ENCODE measurements at regions not wholly inside any gene's neighbourhood (a gene's known extent, or its start where the extent isn't known, plus 50 kb on each side); places are given as distances from the start of the nearest gene placed in this dataset.

DNA sequence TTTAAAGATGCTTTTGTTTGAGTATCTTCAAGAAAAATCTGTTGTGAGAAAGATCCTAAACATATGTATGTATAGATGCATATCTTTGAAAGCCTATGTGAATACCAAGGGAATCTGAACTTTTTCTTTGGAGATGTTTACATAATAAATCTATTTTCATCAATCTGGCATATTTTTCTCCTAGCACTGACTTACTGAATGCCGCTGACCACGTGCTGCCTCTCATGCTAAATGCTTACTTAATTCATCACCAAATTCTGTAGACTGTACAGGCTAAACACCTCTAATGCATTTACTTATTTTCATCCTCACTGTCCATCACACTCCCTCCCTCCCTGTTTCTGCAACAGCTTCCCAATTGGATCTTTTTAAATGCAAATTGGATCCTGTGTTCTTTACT lies 566.2 kb upstream of the WWC1 start:
- intact Hi-C loops (cut with micrococcal nuclease; ENCODE audit: unreplicated experiment): no loop called here
- Histone ChIP-seq H4K20me1 (ENCODE audit: control insufficient read depth, insufficient read depth) (no peaks in the 10 kb centered on the region), H3K4me3 (no peak overlapping the region), H3K9ac (ENCODE audit: control insufficient read depth, insufficient read depth, low read length) (no peak overlapping the region), H3K79me2 (ENCODE audit: control insufficient read depth, insufficient read depth, low read length) (no peaks in the 10 kb centered on the region), H3K36me3 (ENCODE audit: control insufficient read depth in 2 of 2, insufficient read depth in 2 of 2, low read length in 1 of 2) (no peaks in the 10 kb centered on the region), H3K4me1 (ENCODE audit: control insufficient read depth, insufficient read depth, low read length) (no peaks in the 10 kb centered on the region), H3K27me3 (replicated peaks in 1 of 2; ENCODE audit: control insufficient read depth in 2 of 2, insufficient read depth in 2 of 2, low read length in 1 of 2) (peaks cover 0 to 3% of the 10 kb centered on the region in 2 experiments; a peak in 2 of 4 replicates), H3K9me3 (replicated peaks; ENCODE audit: control insufficient read depth, insufficient read depth, low read length) (no peaks in the 10 kb centered on the region), H3K27ac (ENCODE audit: control insufficient read depth, insufficient read depth) (no peak overlapping the region), H2AFZ (ENCODE audit: control insufficient read depth, low read depth, low read length) (no peak overlapping the region), H3K4me2 (ENCODE audit: control insufficient read depth, insufficient read depth) (no peak overlapping the region)
- no peak for ATAC-seq
- in situ Hi-C loops (cut with MboI): no loop called here
- WGBS (ENCODE audit: insufficient coverage, insufficient replicate concordance, low lambda C conversion rate, missing lambda C conversion rate): 19% methylated on average over 2 of the region's 2 CpGs
- SMC1A ChIA-PET (ENCODE audit: uncharacterized antibody, unreplicated experiment): interaction anchor here (0.7 to 1.0 kb wide), 2 partner anchors 13 to 495 kb away, joined by 3 read pairs; no protein-coding TSS in a partner anchor
- no peak for DNase-seq (ENCODE audit: low read depth, low spot score)
- BruUV-seq (replicated peaks): no TSS peak
- POLR2A ChIA-PET: no interaction called here
- TF ChIP-seq SMARCA5 (IDR thresholded peaks at IDR 0.05) (no peak), BMI1 (IDR thresholded peaks at IDR 0.05; ENCODE audit: borderline replicate concordance) (no peak), TCF7 (IDR thresholded peaks at IDR 0.05; ENCODE audit: borderline replicate concordance) (no peak), FOXK2 (IDR thresholded peaks at IDR 0.05) (no peak), POLR2AphosphoS2 (IDR thresholded peaks at IDR 0.05; ENCODE audit: low read depth, low read length) (no peak), CREM (IDR thresholded peaks at IDR 0.05; ENCODE audit: low read depth) (no peak), CBFB (IDR thresholded peaks at IDR 0.05; ENCODE audit: low read depth) (no peak), CHD2 (IDR thresholded peaks at IDR 0.05; ENCODE audit: borderline replicate concordance, low read depth, low read length) (no peak), KLF5 (IDR thresholded peaks at IDR 0.05; ENCODE audit: partially characterized antibody) (no peak), SP1 (IDR thresholded peaks at IDR 0.05; ENCODE audit: low read depth, low read length) (no peak), ESRRA (IDR thresholded peaks at IDR 0.05; ENCODE audit: low read length) (no peak), RUNX3 (IDR thresholded peaks at IDR 0.05; ENCODE audit: low read length) (no peak)
- TF ChIP-seq, protein P1, sequence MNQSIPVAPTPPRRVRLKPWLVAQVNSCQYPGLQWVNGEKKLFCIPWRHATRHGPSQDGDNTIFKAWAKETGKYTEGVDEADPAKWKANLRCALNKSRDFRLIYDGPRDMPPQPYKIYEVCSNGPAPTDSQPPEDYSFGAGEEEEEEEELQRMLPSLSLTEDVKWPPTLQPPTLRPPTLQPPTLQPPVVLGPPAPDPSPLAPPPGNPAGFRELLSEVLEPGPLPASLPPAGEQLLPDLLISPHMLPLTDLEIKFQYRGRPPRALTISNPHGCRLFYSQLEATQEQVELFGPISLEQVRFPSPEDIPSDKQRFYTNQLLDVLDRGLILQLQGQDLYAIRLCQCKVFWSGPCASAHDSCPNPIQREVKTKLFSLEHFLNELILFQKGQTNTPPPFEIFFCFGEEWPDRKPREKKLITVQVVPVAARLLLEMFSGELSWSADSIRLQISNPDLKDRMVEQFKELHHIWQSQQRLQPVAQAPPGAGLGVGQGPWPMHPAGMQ (IDR thresholded peaks at IDR 0.05; ENCODE audit: borderline replicate concordance): no peak
- TF ChIP-seq, protein P2, sequence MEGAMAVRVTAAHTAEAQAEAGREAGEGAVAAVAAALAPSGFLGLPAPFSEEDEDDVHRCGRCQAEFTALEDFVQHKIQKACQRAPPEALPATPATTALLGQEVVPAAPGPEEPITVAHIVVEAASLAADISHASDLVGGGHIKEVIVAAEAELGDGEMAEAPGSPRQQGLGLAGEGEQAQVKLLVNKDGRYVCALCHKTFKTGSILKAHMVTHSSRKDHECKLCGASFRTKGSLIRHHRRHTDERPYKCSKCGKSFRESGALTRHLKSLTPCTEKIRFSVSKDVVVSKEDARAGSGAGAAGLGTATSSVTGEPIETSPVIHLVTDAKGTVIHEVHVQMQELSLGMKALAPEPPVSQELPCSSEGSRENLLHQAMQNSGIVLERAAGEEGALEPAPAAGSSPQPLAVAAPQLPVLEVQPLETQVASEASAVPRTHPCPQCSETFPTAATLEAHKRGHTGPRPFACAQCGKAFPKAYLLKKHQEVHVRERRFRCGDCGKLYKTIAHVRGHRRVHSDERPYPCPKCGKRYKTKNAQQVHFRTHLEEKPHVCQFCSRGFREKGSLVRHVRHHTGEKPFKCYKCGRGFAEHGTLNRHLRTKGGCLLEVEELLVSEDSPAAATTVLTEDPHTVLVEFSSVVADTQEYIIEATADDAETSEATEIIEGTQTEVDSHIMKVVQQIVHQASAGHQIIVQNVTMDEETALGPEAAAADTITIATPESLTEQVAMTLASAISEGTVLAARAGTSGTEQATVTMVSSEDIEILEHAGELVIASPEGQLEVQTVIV (IDR thresholded peaks at IDR 0.05; ENCODE audit: borderline replicate concordance, partially characterized antibody): no peak
- CTCF ChIA-PET: interaction anchor here (0.6 kb wide), 1 partner anchor 682 kb away, joined by 3 read pairs; no protein-coding TSS in a partner anchor
- RAD21 ChIA-PET (ENCODE audit: unreplicated experiment): no interaction called here
- FAIRE-seq: no peak

All from GM12878 (cell line).